Forelimb muscle (tissue), 1 donor: ENCODE measurements at regions not wholly inside any gene's neighbourhood (a gene's known extent, or its start where the extent isn't known, plus 50 kb on each side); places are given as distances from the start of the nearest gene placed in this dataset.
"Not testable (repeated sequence)": the region's sequence is repeated elsewhere in the genome, so short reads cannot be mapped to it uniquely, and the experiment has no call there.

ENCODE experiments used
- DNase-seq: peaks from one replicate; pipeline ENCODE4 v3.0.0-alpha.2; 2013; ENCODE audit warnings: low read depth

DNA sequence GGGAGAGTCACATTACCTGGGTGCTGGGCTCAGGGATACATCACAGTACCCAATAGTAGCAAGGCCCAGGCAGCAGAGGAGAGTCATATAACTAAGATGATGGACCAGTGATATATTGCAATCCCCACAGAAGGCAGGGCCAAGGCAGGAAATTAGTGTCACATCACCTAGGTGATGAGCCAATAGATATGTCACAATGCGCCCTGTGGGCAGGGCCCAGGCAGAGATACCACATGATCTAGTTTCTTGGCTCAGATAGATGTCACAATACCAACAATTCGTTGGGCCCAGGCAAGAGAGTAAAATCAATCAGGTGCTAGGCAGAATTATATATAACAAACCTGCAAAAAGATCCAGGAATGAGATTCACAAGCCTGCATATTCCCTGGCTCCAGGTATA, 2111.5 kb downstream of the TP53TG3F start:
- no peak for DNase-seq

DNA sequence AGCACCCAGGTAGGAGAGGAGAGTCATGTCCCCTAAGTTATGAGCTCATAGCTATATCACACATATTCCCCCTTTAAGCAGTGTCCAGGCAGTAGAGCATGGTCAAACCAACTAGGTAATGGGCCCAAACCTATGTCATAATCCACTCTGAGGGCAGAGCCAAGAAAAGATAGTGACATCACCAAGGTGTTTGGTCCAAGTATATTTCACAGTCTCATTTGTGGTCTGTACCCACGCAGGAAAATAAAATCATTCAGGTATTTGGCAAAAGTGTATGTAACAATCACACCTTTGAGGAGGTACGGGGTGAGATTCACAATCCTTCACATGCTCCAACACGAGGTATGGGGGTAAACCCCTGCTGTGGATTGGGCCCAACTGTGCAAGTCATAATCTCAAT, 2112.8 kb downstream of the TP53TG3F start:
- no peak for DNase-seq

DNA sequence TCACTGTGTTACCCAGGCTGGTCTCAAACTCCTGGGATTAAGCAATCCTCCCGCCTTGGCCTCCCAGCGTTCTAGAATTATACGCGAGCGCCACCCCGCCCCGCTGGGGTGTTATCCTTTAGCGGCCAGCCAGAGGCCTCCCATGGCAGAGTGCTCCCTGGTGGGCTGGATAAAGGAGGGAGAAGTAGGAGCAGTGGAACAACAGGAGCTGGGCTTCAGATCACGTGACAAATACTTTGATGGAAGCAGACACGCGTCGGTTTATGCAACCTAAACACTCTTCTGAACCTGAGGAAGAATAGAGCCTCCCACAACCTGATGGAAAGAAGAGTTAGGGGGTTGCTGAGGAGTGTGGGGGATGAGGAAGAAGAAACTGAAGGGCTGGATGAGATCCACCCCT, 2114.0 kb downstream of the TP53TG3F start:
- DNase-seq = no peak

DNA sequence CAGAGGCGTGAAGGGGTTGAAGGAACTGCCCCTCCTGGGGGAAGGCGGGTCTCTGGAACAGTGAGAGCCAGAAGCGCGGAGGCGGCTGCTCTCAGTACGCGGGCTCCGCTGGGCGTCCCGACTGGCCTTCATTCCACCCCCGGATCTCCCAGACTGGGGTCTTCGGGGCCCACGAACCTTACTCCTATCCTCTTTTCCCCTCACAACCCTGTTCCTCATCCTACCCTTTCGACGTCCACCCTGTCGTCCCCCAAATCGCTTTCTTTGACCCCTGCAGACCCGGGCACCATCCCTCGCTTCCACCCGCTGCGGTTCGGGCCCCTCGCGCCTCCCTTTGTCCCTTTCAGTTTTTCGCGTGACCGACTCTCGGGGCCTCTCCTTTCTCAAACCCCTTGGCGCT, 2114.6 kb downstream of the TP53TG3F start:
- no peak for DNase-seq

DNA sequence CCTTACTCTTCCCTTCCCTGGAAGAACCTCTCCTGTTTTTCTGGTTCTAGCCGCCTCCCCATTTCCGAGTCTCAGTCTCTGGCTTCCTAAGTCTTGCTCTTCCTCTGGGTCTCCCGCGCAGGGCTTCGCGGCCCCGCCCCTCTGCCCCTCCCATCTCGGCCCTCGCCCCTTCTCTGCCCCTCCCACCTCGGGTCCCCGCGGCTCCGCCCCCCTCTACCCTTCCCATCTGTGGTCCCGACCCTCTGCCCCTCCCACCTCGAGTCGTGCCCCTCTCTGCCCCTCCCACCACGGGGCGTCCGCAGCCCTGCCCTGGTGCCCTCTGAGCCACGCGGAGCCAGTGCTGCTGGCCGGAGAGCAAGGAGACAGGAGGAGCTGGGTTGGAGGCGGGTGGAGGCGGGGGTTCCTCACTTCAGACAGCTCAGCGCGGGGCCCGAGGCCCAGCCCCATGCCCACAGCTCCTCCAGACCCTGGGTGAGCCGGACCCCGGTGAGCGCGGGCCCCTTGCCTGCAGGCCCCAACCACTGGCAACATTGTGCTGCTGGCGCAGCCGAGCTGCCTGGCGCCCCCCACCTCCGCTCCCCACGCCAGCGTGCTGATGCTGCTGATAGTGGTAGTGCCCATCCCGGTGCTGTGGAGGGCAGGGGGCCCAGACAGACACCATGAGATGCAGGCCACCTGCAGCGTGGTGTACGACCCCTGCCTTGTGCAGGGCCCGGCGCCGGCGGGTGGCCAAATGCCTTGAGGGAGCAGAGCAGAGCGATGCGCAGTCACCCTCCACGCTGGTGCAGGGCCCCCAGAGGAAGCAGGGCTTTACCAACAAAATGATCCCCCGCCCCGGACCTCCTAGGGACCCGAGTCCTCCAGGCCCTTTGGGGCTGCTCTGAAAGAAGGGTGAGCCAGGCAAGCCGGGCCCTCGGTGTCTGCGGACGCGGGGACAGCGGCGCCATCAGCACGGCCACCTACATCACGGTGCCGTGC, 2115.3 kb downstream of the TP53TG3F start:
- no peak for DNase-seq

DNA sequence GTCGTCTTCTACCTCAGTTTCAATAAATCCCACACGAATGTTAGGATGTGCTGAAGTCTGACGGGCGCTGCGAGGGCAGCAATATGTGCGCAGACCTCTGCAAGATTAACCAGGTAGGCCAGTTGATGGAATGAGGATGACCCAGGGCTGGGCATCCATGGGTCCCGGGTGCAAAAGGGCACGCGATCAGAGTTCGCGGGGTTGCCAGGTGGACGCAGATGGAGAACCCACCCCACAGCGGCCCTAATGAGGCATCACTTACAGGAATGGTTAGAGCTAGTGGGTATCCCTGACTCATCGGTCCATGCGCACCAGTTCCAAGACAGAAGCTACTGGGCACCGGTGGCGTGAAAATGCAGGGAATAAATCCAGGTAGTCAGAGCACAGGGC, 2116.0 kb downstream of the TP53TG3F start:
- DNase-seq = no peak

DNA sequence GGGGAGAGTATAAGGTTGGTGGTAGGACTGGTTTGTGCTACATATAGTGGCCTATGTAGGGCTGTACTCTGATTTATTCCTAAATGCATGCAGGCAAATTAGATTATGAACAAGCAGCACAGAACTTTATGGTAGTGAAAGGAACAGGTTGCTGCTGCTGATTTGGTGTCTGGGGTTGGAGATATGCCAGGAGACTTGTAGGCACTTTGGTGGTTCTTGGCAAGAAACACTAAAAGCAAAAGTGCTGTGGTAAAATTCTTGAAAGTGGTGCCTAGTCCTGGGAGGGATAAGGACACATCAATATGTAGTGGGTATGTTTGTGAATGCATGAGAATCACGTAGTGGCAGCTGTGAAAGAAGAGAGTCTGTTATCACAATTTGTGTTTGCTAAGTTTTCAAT, 2126.0 kb downstream of the TP53TG3F start:
- no peak for DNase-seq

DNA sequence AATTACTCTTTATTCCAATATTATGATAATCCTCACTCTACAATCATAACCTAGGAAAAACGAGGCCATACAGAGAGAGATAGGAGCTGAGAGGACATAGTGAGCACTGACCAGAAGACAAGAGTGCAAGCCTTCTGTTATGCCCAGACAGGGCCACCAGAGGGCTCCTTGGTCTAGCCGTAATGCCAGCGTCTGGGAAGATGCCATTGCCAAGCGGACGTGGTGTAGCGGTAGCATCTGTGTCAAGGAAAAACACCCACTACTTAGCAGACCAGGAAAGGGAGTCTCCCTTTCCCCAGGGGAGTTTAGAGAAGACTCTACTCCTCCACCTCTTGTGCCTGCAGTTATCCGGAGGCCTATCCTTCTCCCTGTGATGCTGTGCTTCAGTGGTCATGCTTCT, 2131.5 kb downstream of the TP53TG3F start:
- not testable (repeated sequence) for DNase-seq

DNA sequence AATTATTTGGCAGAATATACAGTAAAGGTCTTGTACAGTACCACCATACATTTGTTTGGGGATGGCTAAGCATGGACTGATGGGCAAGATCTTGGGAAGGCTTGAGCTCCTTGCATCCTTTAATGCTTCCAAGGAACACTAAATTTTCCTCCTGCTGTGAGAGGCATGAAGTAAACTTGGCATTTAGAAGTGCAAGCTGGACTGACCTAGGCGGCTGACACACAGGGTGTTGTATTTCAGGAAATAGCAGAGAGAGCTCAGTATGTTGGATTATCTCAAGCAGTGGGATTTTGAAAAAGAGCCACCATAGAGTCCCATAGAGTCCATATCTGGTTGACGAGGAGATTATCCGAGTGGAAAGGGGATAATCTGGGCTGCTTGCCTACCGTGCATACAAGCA, 2137.1 kb downstream of the TP53TG3F start:
- DNase-seq = no peak

DNA sequence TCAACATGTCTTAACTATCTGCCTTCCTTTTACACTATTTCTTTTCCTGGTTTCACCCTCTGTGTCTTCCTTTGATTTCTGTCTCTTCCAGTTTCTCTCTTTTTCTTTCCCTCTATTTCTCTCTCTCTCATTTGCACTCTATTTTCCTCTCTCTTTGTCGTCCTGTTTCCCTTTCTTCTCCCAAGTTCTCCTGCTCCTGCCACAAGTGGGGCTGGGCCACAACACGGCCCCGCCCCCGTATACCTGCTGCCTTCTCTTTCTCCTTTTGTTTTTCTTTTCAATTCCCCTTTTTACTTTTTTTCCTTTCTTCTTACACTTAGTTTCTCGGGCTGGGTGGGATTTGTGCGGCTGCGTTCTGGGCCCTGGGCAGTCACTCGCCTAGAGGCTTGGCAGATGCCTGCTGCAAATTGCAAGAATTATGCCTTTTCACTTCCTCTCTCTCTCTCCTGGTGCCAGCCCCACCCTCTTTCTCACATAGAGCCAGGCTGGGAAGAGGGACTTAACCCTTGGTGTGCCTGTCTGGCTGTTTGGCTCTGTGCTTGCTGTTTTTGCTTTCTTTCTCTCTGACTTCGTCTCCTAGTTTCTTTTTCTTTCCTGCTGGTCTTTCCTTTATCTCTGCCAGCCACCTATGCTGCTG, 2139.4 kb downstream of the TP53TG3F start:
- no peak for DNase-seq

DNA sequence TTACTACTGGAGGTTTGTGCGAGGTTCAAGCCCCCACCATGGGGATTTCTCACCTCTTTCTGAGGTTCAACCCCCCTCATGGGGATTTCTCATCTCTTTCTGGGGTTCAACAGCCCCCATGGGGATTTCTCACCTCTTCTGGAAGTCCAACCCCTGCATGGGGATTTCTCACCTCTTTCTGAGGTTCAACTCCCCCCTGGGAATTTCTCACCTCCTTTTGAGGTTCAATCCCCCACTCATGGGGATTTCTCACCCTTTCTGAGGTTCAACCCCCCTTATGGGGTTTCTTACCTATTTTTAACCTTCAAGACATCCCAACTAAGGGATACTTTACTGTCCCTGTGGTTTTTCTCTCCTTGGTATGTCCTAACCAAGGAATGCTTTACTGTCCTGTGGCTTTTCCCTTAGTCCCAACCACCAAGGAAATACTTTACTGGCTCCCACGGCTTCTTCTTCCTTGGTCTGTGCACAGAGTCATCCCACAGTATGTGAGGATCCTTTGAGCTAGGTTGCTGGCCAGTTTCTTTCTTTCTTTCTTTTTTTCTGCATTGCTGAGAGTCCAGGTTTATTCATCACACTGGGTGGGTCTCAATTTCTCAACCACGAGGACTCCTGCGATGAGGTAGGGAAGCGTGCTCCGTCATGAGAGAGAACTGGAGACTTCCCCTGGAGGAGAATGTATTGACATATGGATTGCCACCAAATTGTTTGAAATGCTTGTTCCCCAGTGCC, 2140.2 kb downstream of the TP53TG3F start:
- no peak for DNase-seq

DNA sequence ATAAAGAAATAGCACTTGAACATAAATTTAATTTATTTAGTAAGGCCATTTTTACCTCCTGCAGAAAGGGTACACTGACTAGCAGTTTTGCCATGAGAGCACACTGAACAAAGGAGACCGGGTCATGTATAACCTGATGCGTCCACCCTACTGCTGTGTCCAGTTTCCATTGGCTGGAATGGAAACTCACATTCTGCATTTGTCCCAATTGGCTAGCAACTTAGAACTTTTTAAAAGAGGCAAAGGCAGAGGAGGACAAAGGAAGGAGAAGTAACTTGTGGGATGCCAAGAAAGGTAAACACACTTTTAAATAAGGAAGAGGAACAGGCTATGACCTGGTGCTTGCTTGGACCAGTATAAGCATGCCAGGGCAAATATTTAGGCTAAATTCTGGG, 2140.7 kb downstream of the TP53TG3F start:
- DNase-seq = not testable (repeated sequence)

DNA sequence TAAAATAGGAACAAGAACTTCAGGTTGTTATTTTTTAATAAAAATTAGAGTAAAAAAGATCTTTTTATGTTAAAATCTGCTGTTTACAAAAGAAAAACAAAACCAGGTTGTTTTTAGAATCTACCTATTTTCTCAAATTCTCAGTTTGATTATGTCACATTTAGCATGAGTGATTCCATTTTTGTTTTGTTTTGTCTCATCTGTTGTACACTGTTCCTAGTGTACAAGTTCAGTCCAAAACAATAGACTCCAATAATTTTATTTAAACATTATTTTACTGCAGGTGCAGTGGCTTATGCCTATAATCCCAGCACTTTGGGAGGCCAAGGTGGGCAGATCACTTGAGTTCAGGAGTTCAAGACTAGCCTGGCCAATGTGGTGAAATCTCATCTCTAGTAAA, 2142.7 kb downstream of the TP53TG3F start:
- no peak for DNase-seq

DNA sequence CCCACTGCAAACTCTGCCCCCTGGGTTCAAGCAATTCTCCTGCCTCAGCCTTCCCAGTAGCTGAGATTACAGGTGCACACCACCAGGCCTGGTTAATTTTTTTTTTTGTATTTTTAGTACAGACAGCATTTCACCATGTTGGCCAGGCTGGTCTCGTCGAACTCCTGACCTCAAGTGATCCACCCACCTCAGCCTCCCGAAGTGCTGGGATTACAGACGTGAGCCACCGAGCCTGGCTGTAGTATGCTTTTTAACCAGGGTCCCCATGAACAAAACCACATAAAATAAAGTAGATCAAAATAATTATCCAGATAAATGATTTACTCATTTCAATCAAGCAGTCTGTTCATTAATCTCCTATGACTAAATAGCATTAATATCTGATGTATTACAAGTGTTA, 2144.0 kb downstream of the TP53TG3F start:
- DNase-seq = not testable (repeated sequence)

DNA sequence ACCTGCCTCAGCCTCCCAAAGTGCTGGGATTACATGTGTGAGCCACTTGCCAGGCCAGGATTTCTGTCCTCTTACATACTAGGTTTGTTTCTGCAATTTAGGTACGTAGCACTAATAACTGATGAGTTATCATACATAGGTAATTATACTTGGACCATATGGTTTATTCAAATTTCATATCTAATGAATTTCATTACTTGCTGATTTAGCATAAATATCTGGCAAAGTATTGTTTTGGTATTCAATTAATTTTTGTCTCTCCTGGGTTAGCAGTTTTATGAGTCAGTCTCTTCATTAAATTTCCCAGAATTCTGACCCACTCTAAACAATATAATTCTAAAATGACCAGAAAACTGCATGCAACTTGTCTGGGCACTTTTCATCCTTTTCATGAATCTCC, 2146.5 kb downstream of the TP53TG3F start:
- DNase-seq = no peak

DNA sequence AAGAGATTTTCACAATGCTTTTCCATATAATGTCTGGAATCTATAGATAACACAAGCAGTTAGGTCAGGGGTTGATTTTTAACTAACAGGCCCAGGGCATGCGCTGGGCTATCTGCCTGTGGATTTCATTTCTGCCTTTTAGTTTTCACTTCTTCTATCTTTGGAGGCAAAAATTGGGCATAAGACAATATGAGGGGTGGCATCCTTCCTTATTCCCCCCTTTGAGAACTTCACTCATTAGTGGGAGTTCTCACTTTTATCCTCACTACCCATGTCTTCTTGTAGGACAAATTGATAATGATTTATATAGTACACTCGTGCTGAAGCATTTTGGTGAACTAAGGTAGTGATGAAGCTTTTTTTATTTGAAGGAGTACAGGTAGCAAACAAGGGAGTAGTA, 2155.5 kb downstream of the TP53TG3F start:
- not testable (repeated sequence) for DNase-seq

DNA sequence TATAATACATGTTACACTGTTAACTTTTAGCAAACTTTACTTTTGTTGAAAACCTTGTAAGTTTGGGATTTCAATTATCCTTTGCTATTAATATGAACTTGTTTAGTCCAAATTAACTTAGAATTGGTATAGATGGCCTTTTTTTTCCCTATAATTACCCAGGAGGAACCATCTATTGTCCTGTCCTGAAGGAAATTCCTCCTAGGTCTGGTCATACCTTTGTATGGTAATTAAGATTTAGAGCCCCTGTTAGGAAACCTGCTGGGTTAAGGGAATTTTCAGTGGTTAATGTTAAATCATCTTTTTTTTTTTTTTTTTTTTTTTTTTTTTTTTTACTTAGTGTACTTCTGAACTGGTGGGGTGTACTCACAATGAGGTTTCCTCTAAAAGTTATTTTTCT, 2159.8 kb downstream of the TP53TG3F start:
- not testable (repeated sequence) for DNase-seq

DNA sequence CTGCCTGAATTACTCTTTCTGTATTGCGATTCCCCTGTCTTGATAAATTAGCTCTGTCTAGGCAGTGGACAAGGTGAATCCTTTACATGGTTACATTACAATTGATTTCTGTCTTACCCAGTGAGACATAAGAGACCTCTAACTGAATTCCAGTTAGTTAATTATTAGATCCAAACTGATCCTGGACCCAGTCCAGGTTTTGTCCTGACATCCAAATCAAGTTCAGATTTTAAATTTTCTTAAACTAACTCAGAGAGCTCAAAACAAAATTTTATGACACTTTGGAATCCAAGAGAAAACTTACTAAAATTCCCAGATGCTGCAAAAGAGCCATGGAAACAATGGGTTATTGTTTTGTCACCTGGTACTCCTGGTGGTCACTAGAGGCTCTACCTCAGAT, 2166.6 kb downstream of the TP53TG3F start:
- no peak for DNase-seq

DNA sequence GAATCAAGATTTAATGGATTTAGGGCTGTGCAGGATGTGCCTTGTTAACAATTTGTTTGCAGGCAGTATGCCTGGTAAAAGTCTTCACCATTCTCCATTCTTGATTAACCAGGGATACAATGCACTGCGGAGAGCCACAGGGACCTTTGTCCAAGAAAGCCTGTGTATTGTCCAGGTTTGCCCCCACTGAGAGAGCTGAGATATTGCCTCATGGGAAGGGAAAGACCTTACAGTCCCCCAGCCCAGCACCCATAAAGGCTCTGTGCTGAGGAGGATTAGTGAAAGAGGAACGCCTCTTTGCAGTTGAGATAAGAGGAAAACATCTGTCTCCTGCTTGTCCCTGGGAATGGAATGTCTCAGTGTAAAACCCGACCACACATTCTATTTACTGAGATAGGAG, 2169.6 kb downstream of the TP53TG3F start:
- DNase-seq = no peak

DNA sequence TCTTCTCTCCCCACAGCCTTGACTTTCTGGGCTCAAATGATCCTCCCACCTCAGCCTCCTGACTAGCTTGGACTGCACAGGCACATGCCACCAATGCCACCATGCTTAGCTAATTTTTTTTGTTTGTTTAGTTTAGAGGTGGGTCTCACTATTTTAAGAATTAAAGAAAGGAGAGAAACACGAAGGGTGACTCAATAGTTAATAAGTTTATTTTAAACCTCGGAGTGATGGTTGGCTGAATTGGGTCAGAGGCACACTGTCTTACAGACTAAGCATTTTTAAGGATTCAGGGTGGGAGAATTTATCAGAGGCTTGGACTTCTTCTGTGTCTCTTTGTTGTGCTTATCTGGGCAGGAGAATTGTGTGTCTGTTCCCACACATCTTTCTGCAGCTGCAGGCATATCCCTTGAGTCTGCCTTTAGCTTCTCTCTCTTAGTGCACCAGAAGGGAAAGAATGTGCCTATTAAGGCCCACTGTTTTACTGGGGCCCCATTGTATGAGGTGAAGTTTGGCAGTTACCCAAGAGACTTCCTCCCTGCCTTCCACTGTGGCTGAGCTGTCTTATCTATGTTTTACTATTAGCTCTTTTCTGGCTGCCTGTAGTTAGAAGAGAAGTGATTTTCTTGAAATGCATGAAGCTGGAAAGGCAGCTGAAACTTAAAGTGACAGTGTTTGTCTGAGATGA, 2172.0 kb downstream of the TP53TG3F start:
- DNase-seq = no peak

DNA sequence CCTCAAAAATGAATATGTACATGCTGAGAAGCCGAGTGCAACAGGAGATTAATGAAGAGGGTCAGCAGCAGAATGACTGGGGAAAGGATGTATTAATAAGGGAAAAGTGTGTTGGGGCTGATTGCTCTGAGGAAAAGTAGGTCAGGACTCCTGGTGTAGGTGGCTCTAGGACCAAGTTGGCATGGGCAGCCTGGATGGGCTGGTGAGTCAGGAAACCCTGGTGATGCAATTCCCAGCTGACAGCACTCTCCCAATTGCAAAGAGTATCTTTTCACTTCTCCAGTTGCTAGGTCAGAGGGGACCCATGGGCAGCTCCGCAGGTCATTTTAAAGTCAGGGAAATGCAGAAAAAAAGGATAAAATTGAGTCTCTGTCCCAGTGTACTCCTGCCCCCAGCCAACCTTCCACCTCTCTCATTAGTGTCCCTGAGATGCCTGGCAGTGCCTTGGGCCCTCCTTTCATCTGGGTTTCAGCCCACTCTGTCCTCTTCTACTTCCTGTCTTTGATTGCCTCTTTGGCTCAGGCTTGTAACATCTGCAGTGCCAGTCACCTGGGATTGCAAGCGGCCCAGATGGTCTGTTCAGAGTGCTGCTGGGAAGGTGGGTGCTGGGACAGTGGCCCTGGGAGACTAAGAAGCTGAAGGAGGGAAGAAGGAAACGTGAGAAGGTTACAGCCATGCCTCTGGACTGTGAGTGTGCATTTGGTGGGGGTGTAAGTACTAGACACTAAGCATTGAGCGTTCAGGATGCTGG, 2177.2 kb downstream of the TP53TG3F start:
- no peak for DNase-seq
